T-cell (primary cell): ENCODE measurements at regions not wholly inside any gene's neighbourhood (a gene's known extent, or its start where the extent isn't known, plus 50 kb on each side); places are given as distances from the start of the nearest gene placed in this dataset.

Experiments
- ATAC-seq, 4 experiments: fragments of 200-7000 bp in 3 of 4; fragments of 150-1000 bp in 1 of 4; cut with Tn5 transposase; replicated peaks in 1 of 4; 1 replicate in 3 of 4; 2 replicates in 1 of 4; pipeline ENCODE4 v1.10.0; 2021; ENCODE audit warnings: moderate library complexity in 3 of 4, mild to moderate bottlenecking in 2 of 4, moderate number of reproducible peaks in 1 of 4
- CTCF ChIA-PET, 2 donors: fragments of 300-600 bp; sonication (Branson Sonifier 250); formaldehyde crosslinking; loops; one replicate each; lab custom pipeline; 2022; ENCODE audit warnings: antibody characterized with exemption in 2 of 2; lab: Charles Lee
- POLR2A ChIA-PET, 2 donors: fragments of 300-600 bp; sonication (Branson Sonifier 250); formaldehyde crosslinking; loops; one replicate each; lab custom pipeline; 2022; ENCODE audit warnings: antibody characterized with exemption in 2 of 2; lab: Charles Lee
- DNase-seq, 35 experiments: peaks; one replicate each; pipeline versions ENCODE4 v3.0.0 to v3.0.0-alpha.2; 2013 to 2023
- H3K27ac ChIP-seq: one replicate; pipeline ENCODE4 v1.5.1; 2013; ENCODE audit warnings: low read length
- H3K27me3 ChIP-seq, 2 experiments: replicated peaks in 1 of 2; 1 replicate in 1 of 2; 2 replicates in 1 of 2; pipeline versions ENCODE4 v1.6.1 to v1.7.0; 2013; ENCODE audit warnings: low read length in 1 of 2, mixed read lengths in 1 of 2; ENCODE audit not compliant: control insufficient read depth in 2 of 2, insufficient read depth in 2 of 2; ENCODE audit errors: extremely low read depth in 1 of 2
- H3K36me3 ChIP-seq, 2 donors: 1 replicate in 1 of 2; 2 replicates in 1 of 2; pipeline versions ENCODE4 v1.6.1 to v1.7.0; 2013; ENCODE audit warnings: low read length in 1 of 2; ENCODE audit not compliant: control insufficient read depth in 2 of 2, insufficient read depth in 1 of 2; ENCODE audit errors: extremely low read depth in 1 of 2
- H3K4me1 ChIP-seq, 2 experiments: 1 replicate in 1 of 2; 2 replicates in 1 of 2; pipeline versions ENCODE4 v1.6.1 to v1.7.0; 2013; ENCODE audit warnings: low read length in 2 of 2, mixed read lengths in 1 of 2; ENCODE audit not compliant: insufficient read depth in 2 of 2, control insufficient read depth in 1 of 2; ENCODE audit errors: extremely low read depth in 1 of 2
- H3K4me3 ChIP-seq, 2 donors: 1 replicate in 1 of 2; 2 replicates in 1 of 2; pipeline versions ENCODE4 v1.5.1 to v1.7.0; 2013; ENCODE audit warnings: mild to moderate bottlenecking in 2 of 2, low read length in 1 of 2, moderate library complexity in 1 of 2; ENCODE audit not compliant: control insufficient read depth in 1 of 2; ENCODE audit errors: extremely low read depth in 1 of 2
- H3K9me3 ChIP-seq: 2 replicates; pipeline ENCODE4 v1.7.0; 2013
- H3K27ac Mint-ChIP-seq, 2 donors: one replicate each; pipeline ENCODE4 v1.8.0; 2020 to 2021; ENCODE audit warnings: mild to moderate bottlenecking in 2 of 2, mixed read lengths in 2 of 2
- H3K27me3 Mint-ChIP-seq, 2 donors: one replicate each; pipeline ENCODE4 v1.8.0; 2021 to 2022; ENCODE audit warnings: mixed read lengths in 2 of 2
- H3K36me3 Mint-ChIP-seq: one replicate; pipeline ENCODE4 v1.8.0; 2021; ENCODE audit warnings: mixed read lengths
- H3K4me1 Mint-ChIP-seq, 3 donors: one replicate each; pipeline ENCODE4 v1.8.0; 2020 to 2022; ENCODE audit warnings: mixed read lengths in 3 of 3, mild to moderate bottlenecking in 1 of 3
- H3K4me3 Mint-ChIP-seq, 3 donors: one replicate each; pipeline ENCODE4 v1.8.0; 2020 to 2022; ENCODE audit warnings: mild to moderate bottlenecking in 3 of 3, mixed read lengths in 3 of 3, moderate library complexity in 3 of 3
- H3K9me3 Mint-ChIP-seq, 3 donors: one replicate each; pipeline ENCODE4 v1.8.0; 2020 to 2022; ENCODE audit warnings: mixed read lengths in 3 of 3
- WGBS: methylation state at CpG from one replicate; pipeline ENCODE4 v1.1.5; 2013; ENCODE audit warnings: missing lambda C conversion rate; ENCODE audit not compliant: insufficient coverage; 5-methylcytosine and 5-hydroxymethylcytosine counted together

- WGBS: no CpG with 5 or more reads among the region's 2 CpGs
- no peak for ATAC-seq
- H3K4me1 Mint-ChIP-seq: peaks cover 23 to 29% (median 29%) of the 10 kb centered on the region in 3 donors
- H3K9me3 Mint-ChIP-seq: peaks cover 0 to 7% (median 6%) of the 10 kb centered on the region in 3 donors
- POLR2A ChIA-PET: interaction anchor here in 1 of 2 donors (0.6 kb wide), 1 partner anchor 24 kb away, joined by 3 read pairs; no protein-coding TSS in a partner anchor
- DNase-seq: no peak
- H3K27ac Mint-ChIP-seq: no peak overlapping the region
- H3K27ac ChIP-seq: no peak overlapping the region
- CTCF ChIA-PET: interaction anchor here in 1 of 2 donors (1.0 kb wide), 2 partner anchors 9 to 121 kb away, joined by 3 to 4 read pairs; no protein-coding TSS in a partner anchor
- H3K36me3 Mint-ChIP-seq: peaks cover 21% of the 10 kb centered on the region
- no peaks in the 10 kb centered on the region for H3K27me3 ChIP-seq
- H3K4me1 ChIP-seq: no peaks in the 10 kb centered on the region
- H3K36me3 ChIP-seq: no peaks in the 10 kb centered on the region
- H3K4me3 Mint-ChIP-seq: no peak overlapping the region
- H3K27me3 Mint-ChIP-seq: no peaks in the 10 kb centered on the region
- no peaks in the 10 kb centered on the region for H3K9me3 ChIP-seq
- no peak overlapping the region for H3K4me3 ChIP-seq
Observed at GRCh38 chr3:152176241-152176640, 92.5 kb upstream of the MBNL1 start.

GRCh38 chr3:152176998-152177397 lies 91.7 kb upstream of the MBNL1 start:
- Histone ChIP-seq H3K27me3 (no peaks in the 10 kb centered on the region), H3K4me3 (no peak overlapping the region), H3K27ac (no peak overlapping the region), H3K9me3 (no peaks in the 10 kb centered on the region), H3K36me3 (no peaks in the 10 kb centered on the region), H3K4me1 (no peaks in the 10 kb centered on the region)
- Mint-ChIP-seq H3K27ac (no peak overlapping the region), H3K4me3 (no peak overlapping the region), H3K9me3 (no peaks in the 10 kb centered on the region), H3K27me3 (no peaks in the 10 kb centered on the region), H3K4me1 (peaks cover 23 to 36% (median 34%) of the 10 kb centered on the region in 3 donors), H3K36me3 (peaks cover 13% of the 10 kb centered on the region)
- DNase-seq: no peak
- ChIA-PET CTCF (interaction anchor here (0.6 to 1.0 kb wide), 2 partner anchors 120 to 302 kb away, joined by 3 read pairs; no protein-coding TSS in a partner anchor), POLR2A (interaction anchor here (0.6 to 1.3 kb wide), 3 partner anchors 23 to 176 kb away, joined by 3 read pairs; no protein-coding TSS in a partner anchor)
- no peak for ATAC-seq
- no CpG with 5 or more reads among the region's 1 CpG for WGBS

GRCh38 chr3:152177757-152178156 lies 91.0 kb upstream of the MBNL1 start:
- no peak overlapping the region for H3K4me3 ChIP-seq
- no peak for DNase-seq
- H3K27me3 ChIP-seq: no peaks in the 10 kb centered on the region
- H3K27ac ChIP-seq: no peak overlapping the region
- H3K4me1 ChIP-seq: no peaks in the 10 kb centered on the region
- POLR2A ChIA-PET: interaction anchor here (0.6 to 1.3 kb wide), 4 partner anchors 32 to 981 kb away, joined by 3 to 7 read pairs (median 3); no protein-coding TSS in a partner anchor
- CTCF ChIA-PET: interaction anchor here in 1 of 2 donors (0.6 kb wide), 1 partner anchor 301 kb away, joined by 3 read pairs; no protein-coding TSS in a partner anchor
- Mint-ChIP-seq H3K27ac (no peak overlapping the region), H3K4me3 (no peak overlapping the region), H3K27me3 (no peaks in the 10 kb centered on the region), H3K9me3 (no peaks in the 10 kb centered on the region), H3K4me1 (peaks cover 31 to 44% (median 42%) of the 10 kb centered on the region in 3 donors), H3K36me3 (peaks cover 7% of the 10 kb centered on the region)
- no peak for ATAC-seq
- H3K9me3 ChIP-seq: no peaks in the 10 kb centered on the region
- no peaks in the 10 kb centered on the region for H3K36me3 ChIP-seq
- WGBS: no CpG with 5 or more reads among the region's 1 CpG

- H3K27ac ChIP-seq: peak overlapping the region; percentile 7
- H3K4me3 ChIP-seq: no peak overlapping the region
- peak; percentile 76 to 87 (median 81) for ATAC-seq
- Mint-ChIP-seq H3K36me3 (no peaks in the 10 kb centered on the region), H3K27me3 (no peaks in the 10 kb centered on the region), H3K9me3 (no peaks in the 10 kb centered on the region), H3K4me1 (peaks cover 64 to 75% (median 69%) of the 10 kb centered on the region in 3 donors), H3K4me3 (peak overlapping the region in 2 of 3 donors; percentile 22 to 32), H3K27ac (peak overlapping the region; percentile 59 to 80)
- ChIA-PET POLR2A (interaction anchor here (0.5 to 1.0 kb wide), 7 partner anchors 61 to 1766 kb away, joined by 3 to 6 read pairs (median 4); partner anchors contain the start of gene MBNL1 (in 1 of the 2)), CTCF (interaction anchor here (0.5 to 1.8 kb wide), 51 partner anchors 10 to 289 kb away, joined by 3 to 44 read pairs (median 4); partner anchors contain the start of gene MBNL1 (in 1 of the 2))
- peaks cover 4% of the 10 kb centered on the region in 2 experiments for H3K4me1 ChIP-seq
- 43% methylated on average over 1 of the region's 4 CpGs for WGBS
- no peaks in the 10 kb centered on the region for H3K9me3 ChIP-seq
- no peaks in the 10 kb centered on the region for H3K27me3 ChIP-seq
- peak in 34 of 35 experiments; percentile 3 to 79 (median 46) for DNase-seq
- H3K36me3 ChIP-seq: no peaks in the 10 kb centered on the region
Observed at GRCh38 chr3:152183473-152183872, 85.3 kb upstream of the MBNL1 start.

- Mint-ChIP-seq H3K4me1 (peaks cover 65 to 74% (median 67%) of the 10 kb centered on the region in 3 donors), H3K36me3 (no peaks in the 10 kb centered on the region), H3K4me3 (no peak overlapping the region), H3K27me3 (no peaks in the 10 kb centered on the region), H3K9me3 (no peaks in the 10 kb centered on the region), H3K27ac (peak overlapping the region in 1 of 2 donors; percentile 34)
- H3K4me1 ChIP-seq: peaks cover 4 to 5% of the 10 kb centered on the region in 2 experiments
- 94% methylated on average over 3 of the region's 5 CpGs for WGBS
- no peak overlapping the region for H3K4me3 ChIP-seq
- no peaks in the 10 kb centered on the region for H3K27me3 ChIP-seq
- ChIA-PET CTCF (interaction anchor here (0.5 to 1.8 kb wide), 18 partner anchors 8 to 1148 kb away, joined by 3 to 11 read pairs (median 4); no protein-coding TSS in a partner anchor), POLR2A (interaction anchor here (0.6 to 1.1 kb wide), 5 partner anchors 19 to 338 kb away, joined by 3 to 6 read pairs (median 3); no protein-coding TSS in a partner anchor)
- no peak overlapping the region for H3K27ac ChIP-seq
- H3K36me3 ChIP-seq: no peaks in the 10 kb centered on the region
- DNase-seq (no peak), ATAC-seq (no peak)
- no peaks in the 10 kb centered on the region for H3K9me3 ChIP-seq
Observed at GRCh38 chr3:152184971-152185686, 83.6 kb upstream of the MBNL1 start.
